ENCODE measurements at regions not wholly inside any gene's neighbourhood (a gene's known extent, or its start where the extent isn't known, plus 50 kb on each side); places are given as distances from the start of the nearest gene placed in this dataset.

DNA sequence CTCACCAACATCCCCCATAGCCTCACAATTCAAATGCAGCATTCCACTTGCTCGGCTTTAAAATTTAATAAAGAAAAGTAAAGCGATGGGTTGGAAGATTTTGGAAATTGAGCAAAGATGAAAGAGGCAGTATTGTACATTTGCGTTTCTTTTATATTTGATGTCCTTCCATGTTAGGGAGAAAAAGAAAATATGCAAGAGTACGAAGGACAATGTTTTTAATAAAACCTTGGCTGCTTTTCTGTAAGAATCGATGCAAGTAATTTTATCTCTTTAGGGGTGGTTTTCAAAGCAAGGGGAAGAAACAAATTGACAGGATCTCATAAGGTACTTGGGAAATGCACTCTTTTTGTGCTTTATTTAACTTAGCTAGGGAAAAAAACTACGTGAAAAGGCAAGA, 61.8 kb upstream of the TSC22D2 start:
- TF ChIP-seq, protein P1, sequence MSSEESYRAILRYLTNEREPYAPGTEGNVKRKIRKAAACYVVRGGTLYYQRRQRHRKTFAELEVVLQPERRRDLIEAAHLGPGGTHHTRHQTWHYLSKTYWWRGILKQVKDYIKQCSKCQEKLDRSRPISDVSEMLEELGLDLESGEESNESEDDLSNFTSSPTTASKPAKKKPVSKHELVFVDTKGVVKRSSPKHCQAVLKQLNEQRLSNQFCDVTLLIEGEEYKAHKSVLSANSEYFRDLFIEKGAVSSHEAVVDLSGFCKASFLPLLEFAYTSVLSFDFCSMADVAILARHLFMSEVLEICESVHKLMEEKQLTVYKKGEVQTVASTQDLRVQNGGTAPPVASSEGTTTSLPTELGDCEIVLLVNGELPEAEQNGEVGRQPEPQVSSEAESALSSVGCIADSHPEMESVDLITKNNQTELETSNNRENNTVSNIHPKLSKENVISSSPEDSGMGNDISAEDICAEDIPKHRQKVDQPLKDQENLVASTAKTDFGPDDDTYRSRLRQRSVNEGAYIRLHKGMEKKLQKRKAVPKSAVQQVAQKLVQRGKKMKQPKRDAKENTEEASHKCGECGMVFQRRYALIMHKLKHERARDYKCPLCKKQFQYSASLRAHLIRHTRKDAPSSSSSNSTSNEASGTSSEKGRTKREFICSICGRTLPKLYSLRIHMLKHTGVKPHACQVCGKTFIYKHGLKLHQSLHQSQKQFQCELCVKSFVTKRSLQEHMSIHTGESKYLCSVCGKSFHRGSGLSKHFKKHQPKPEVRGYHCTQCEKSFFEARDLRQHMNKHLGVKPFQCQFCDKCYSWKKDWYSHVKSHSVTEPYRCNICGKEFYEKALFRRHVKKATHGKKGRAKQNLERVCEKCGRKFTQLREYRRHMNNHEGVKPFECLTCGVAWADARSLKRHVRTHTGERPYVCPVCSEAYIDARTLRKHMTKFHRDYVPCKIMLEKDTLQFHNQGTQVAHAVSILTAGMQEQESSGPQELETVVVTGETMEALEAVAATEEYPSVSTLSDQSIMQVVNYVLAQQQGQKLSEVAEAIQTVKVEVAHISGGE (CRISPR knock-in tag; IDR thresholded peaks at IDR 0.05) = no peak
- TF ChIP-seq ZFP36 (IDR thresholded peaks at IDR 0.05; ENCODE audit: low read depth, low read length, partially characterized antibody) = no peak
- TF ChIP-seq, protein P2, sequence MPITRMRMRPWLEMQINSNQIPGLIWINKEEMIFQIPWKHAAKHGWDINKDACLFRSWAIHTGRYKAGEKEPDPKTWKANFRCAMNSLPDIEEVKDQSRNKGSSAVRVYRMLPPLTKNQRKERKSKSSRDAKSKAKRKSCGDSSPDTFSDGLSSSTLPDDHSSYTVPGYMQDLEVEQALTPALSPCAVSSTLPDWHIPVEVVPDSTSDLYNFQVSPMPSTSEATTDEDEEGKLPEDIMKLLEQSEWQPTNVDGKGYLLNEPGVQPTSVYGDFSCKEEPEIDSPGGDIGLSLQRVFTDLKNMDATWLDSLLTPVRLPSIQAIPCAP (CRISPR knock-in tag; IDR thresholded peaks at IDR 0.05; ENCODE audit: borderline replicate concordance) = no peak
